ENCODE measurements at regions not wholly inside any gene's neighbourhood (a gene's known extent, or its start where the extent isn't known, plus 50 kb on each side); places are given as distances from the start of the nearest gene placed in this dataset.
"Not testable (repeated sequence)": the region's sequence is repeated elsewhere in the genome, so short reads cannot be mapped to it uniquely, and the experiment has no call there.

DNA sequence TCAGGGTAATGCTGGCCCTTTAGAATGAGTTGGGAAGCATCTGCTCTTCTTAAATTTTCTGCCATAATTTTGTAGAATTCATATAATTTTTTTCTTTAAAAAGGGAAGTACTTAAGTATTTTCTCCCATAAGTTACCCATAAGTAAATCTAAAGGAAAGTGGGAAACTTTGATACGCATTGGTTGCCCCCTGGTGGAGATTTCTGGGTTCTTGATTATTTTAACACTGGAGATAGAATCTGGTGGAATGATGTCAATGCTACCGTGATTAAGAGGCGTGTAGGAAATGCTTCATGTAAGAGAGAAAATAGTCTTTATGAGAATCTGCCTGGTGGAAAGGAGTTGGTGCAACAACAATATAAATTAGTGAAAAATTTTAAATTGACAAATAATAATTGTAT is 65.6 kb downstream of the OR4F15 start:
- TF ChIP-seq POLR2AphosphoS5 (IDR thresholded peaks at IDR 0.05) = not testable (repeated sequence)
- TF ChIP-seq, protein P1, sequence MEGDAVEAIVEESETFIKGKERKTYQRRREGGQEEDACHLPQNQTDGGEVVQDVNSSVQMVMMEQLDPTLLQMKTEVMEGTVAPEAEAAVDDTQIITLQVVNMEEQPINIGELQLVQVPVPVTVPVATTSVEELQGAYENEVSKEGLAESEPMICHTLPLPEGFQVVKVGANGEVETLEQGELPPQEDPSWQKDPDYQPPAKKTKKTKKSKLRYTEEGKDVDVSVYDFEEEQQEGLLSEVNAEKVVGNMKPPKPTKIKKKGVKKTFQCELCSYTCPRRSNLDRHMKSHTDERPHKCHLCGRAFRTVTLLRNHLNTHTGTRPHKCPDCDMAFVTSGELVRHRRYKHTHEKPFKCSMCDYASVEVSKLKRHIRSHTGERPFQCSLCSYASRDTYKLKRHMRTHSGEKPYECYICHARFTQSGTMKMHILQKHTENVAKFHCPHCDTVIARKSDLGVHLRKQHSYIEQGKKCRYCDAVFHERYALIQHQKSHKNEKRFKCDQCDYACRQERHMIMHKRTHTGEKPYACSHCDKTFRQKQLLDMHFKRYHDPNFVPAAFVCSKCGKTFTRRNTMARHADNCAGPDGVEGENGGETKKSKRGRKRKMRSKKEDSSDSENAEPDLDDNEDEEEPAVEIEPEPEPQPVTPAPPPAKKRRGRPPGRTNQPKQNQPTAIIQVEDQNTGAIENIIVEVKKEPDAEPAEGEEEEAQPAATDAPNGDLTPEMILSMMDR (IDR thresholded peaks at IDR 0.05) = not testable (repeated sequence)
